Keratinocyte (primary cell): ENCODE measurements at regions not wholly inside any gene's neighbourhood (a gene's known extent, or its start where the extent isn't known, plus 50 kb on each side); places are given as distances from the start of the nearest gene placed in this dataset.

Source experiments
- DNase-seq: peaks from one replicate; pipeline ENCODE4 v3.0.0-alpha.2; 2011; ENCODE audit warnings: low read depth, missing footprints, low spot score
- FAIRE-seq: peaks from 2 replicates; lab custom pipeline; 2011; peaks lifted over from hg19 to GRCh38; lab: Jason Lieb, UNC
- H2AFZ ChIP-seq: 2 replicates; pipeline ENCODE4 v1.6.0; 2012; ENCODE audit warnings: low read length, control low read depth, inconsistent platforms; ENCODE audit not compliant: control insufficient read depth
- H3K27ac ChIP-seq: 2 replicates; pipeline ENCODE4 v1.5.1; 2011; ENCODE audit warnings: low read length; ENCODE audit not compliant: control insufficient read depth, insufficient read depth
- H3K27me3 ChIP-seq: 3 replicates; pipeline ENCODE4 v1.6.0; 2011; ENCODE audit warnings: low read length; ENCODE audit not compliant: control insufficient read depth, insufficient read depth; ENCODE audit errors: extremely low read depth
- H3K36me3 ChIP-seq, 2 experiments: 2 replicates in 1 of 2; 3 replicates in 1 of 2; pipeline ENCODE4 v1.5.1; 2011; ENCODE audit warnings: low read length in 2 of 2, mild to moderate bottlenecking in 1 of 2; ENCODE audit not compliant: control insufficient read depth in 2 of 2, insufficient read depth in 2 of 2; ENCODE audit errors: extremely low read depth in 1 of 2
- H3K4me1 ChIP-seq: 3 replicates; pipeline ENCODE4 v1.5.1; 2011; ENCODE audit warnings: low read length; ENCODE audit not compliant: control insufficient read depth, insufficient read depth; ENCODE audit errors: extremely low read depth
- H3K4me2 ChIP-seq: 3 replicates; pipeline ENCODE4 v1.6.0; 2011; ENCODE audit warnings: low read depth, low read length; ENCODE audit not compliant: control insufficient read depth, insufficient read depth; ENCODE audit errors: extremely low read depth
- H3K4me3 ChIP-seq, 3 experiments: fragments of 200-600 bp in 1 of 3; sonication (generic) in 1 of 3; 2 replicates in 2 of 3; 3 replicates in 1 of 3; pipeline ENCODE4 v1.5.1; 2011 to 2016; ENCODE audit warnings: low read length in 3 of 3, mild to moderate bottlenecking in 3 of 3, control low read depth in 2 of 3, inconsistent platforms in 1 of 3, low read depth in 1 of 3, mixed read lengths in 1 of 3, mixed run types in 1 of 3, moderate library complexity in 1 of 3; ENCODE audit not compliant: control insufficient read depth in 2 of 3, insufficient read depth in 2 of 3; ENCODE audit errors: extremely low read depth in 1 of 3
- H3K79me2 ChIP-seq: 2 replicates; pipeline ENCODE4 v1.6.0; 2012; ENCODE audit warnings: low read length; ENCODE audit not compliant: control insufficient read depth, insufficient read depth
- H3K9ac ChIP-seq: 3 replicates; pipeline ENCODE4 v1.6.0; 2011; ENCODE audit warnings: low read length; ENCODE audit not compliant: control insufficient read depth, insufficient read depth; ENCODE audit errors: extremely low read depth
- H3K9me1 ChIP-seq: 3 replicates; pipeline ENCODE4 v1.6.0; 2011; ENCODE audit warnings: low read length; ENCODE audit not compliant: control insufficient read depth, insufficient read depth; ENCODE audit errors: extremely low read depth
- H3K9me3 ChIP-seq: 2 replicates; pipeline ENCODE4 v1.5.1; 2012; ENCODE audit warnings: low read depth, low read length; ENCODE audit not compliant: control insufficient read depth
- H4K20me1 ChIP-seq: 3 replicates; pipeline ENCODE4 v1.6.0; 2011; ENCODE audit warnings: low read length; ENCODE audit not compliant: control insufficient read depth, insufficient read depth; ENCODE audit errors: extremely low read depth
- EZH2 ChIP-seq: IDR thresholded peaks from one replicate; pipeline ENCODE4 v1.6.1; 2012; ENCODE audit warnings: inconsistent platforms, mild to moderate bottlenecking, low read length, moderate library complexity
- dilution Hi-C: fragments of 300-500 bp; cut with MboI; formaldehyde crosslinking; loops from one replicate; pipeline ENCODE4 v1.7.0; 2020; ENCODE audit warnings: low sequenced_read_pairs; ENCODE audit not compliant: extremely low pct_ligation_motif_present
- TF ChIP-seq, protein P1 (sequence below), 3 experiments: IDR thresholded peaks in 1 of 3; conservative IDR thresholded peaks in 1 of 3; optimal IDR thresholded peaks in 1 of 3; 2 replicates in 2 of 3; 3 replicates in 1 of 3; pipeline versions ENCODE3 to v1.5.1; 2011; ENCODE audit warnings: low read length in 3 of 3, mild to moderate bottlenecking in 3 of 3, moderate library complexity in 2 of 3, control low read depth in 1 of 3, inconsistent platforms in 1 of 3; ENCODE audit not compliant: insufficient read depth in 2 of 3; ENCODE audit errors: extremely low read depth in 1 of 3

DNA sequence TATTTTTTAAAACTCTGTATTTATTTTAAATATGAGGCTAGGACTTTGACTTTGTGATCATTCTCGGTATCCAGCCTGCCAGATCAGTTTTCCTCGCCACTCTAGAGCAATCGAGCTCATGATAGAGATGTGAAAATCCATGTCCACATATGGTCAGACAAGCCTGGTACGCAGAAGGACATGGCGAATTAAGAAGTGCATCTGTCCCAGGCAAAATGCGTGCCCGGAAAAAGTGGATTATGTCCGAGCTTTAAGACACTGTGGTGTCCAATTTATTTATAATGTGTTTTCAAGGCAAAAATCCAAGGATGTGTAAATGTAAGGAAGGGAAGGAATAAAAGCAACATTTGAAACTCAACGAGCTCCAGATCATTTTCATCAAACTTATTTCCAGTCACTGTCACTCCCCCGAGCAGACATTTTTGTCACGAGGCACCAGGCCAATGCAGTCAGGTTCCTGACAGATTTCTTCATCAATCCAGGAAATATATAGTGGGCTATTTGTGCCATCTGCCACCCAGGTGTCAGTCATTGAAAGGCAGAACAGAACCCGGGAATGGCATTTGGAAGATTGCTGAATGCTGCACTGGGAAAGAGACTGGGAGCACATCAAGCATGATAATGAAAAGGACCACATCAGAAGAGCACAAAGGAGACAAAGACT, 825.7 kb downstream of the SQOR start:
- no peak overlapping the region for H3K9ac ChIP-seq
- no peak overlapping the region for H2AFZ ChIP-seq
- H3K79me2 ChIP-seq: no peaks in the 10 kb centered on the region
- H3K27me3 ChIP-seq: no peaks in the 10 kb centered on the region
- DNase-seq: no peak
- no peaks in the 10 kb centered on the region for H3K36me3 ChIP-seq
- TF ChIP-seq EZH2: no peak
- TF ChIP-seq, protein P1, sequence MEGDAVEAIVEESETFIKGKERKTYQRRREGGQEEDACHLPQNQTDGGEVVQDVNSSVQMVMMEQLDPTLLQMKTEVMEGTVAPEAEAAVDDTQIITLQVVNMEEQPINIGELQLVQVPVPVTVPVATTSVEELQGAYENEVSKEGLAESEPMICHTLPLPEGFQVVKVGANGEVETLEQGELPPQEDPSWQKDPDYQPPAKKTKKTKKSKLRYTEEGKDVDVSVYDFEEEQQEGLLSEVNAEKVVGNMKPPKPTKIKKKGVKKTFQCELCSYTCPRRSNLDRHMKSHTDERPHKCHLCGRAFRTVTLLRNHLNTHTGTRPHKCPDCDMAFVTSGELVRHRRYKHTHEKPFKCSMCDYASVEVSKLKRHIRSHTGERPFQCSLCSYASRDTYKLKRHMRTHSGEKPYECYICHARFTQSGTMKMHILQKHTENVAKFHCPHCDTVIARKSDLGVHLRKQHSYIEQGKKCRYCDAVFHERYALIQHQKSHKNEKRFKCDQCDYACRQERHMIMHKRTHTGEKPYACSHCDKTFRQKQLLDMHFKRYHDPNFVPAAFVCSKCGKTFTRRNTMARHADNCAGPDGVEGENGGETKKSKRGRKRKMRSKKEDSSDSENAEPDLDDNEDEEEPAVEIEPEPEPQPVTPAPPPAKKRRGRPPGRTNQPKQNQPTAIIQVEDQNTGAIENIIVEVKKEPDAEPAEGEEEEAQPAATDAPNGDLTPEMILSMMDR (optimal IDR thresholded peaks at IDR 0.05 in 1 of 3, IDR thresholded peaks at IDR 0.05 in 1 of 3, conservative IDR thresholded peaks at IDR 0.05 in 1 of 3; ENCODE audit: extremely low read depth in 1 of 3, insufficient read depth in 2 of 3, low read length in 3 of 3): no peak
- H3K4me2 ChIP-seq: no peak overlapping the region
- no peak overlapping the region for H3K27ac ChIP-seq
- H3K9me3 ChIP-seq: no peaks in the 10 kb centered on the region
- H3K4me3 ChIP-seq: no peak overlapping the region
- no peaks in the 10 kb centered on the region for H3K4me1 ChIP-seq
- dilution Hi-C loops: no loop called here
- no peaks in the 10 kb centered on the region for H4K20me1 ChIP-seq
- FAIRE-seq: no peak
- no peaks in the 10 kb centered on the region for H3K9me1 ChIP-seq

DNA sequence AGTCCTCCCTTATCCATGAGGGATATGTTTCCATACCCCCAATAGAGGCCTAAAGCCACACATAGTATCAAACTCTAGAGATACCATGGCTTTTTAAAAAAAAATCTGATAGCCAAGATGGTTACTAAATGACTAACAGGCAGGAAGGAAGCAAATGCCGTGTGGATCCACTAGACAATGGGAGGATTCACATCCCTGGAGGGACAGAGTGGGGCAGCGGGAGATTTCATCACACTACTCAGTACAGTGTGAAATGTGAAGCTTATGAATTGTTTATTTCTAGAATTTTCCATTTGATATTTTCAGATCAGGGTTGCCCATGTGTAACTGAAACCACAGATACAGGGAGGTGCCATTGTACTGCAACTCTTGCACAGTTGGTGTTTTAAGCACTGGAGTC, 826.6 kb downstream of the SQOR start:
- H3K27ac ChIP-seq: no peak overlapping the region
- no peak overlapping the region for H2AFZ ChIP-seq
- no peaks in the 10 kb centered on the region for H3K79me2 ChIP-seq
- no peaks in the 10 kb centered on the region for H3K9me3 ChIP-seq
- H3K4me1 ChIP-seq: no peaks in the 10 kb centered on the region
- FAIRE-seq (no peak), DNase-seq (no peak)
- TF ChIP-seq EZH2: no peak
- TF ChIP-seq, protein P1 (optimal IDR thresholded peaks at IDR 0.05 in 1 of 3, IDR thresholded peaks at IDR 0.05 in 1 of 3, conservative IDR thresholded peaks at IDR 0.05 in 1 of 3; ENCODE audit: extremely low read depth in 1 of 3, insufficient read depth in 2 of 3, low read length in 3 of 3): no peak
- no peak overlapping the region for H3K9ac ChIP-seq
- no peaks in the 10 kb centered on the region for H3K36me3 ChIP-seq
- H3K27me3 ChIP-seq: no peaks in the 10 kb centered on the region
- no peak overlapping the region for H3K4me3 ChIP-seq
- H3K4me2 ChIP-seq: no peak overlapping the region
- dilution Hi-C loops: no loop called here
- no peaks in the 10 kb centered on the region for H4K20me1 ChIP-seq
- H3K9me1 ChIP-seq: no peaks in the 10 kb centered on the region
